Amygdala (tissue), 56 donors: ENCODE measurements at regions not wholly inside any gene's neighbourhood (a gene's known extent, or its start where the extent isn't known, plus 50 kb on each side); places are given as distances from the start of the nearest gene placed in this dataset.

Source experiments
- DNase-seq, 56 donors: peaks; one replicate each; lab custom pipeline; 2025; lab: John Stamatoyannopoulos, UW

- no peak for DNase-seq
Measured at GRCh38 chr9:103734471-103734870, 359.6 kb upstream of the SMC2 start.

- no peak for DNase-seq
Measured at GRCh38 chr9:103755441-103755840, 338.7 kb upstream of the SMC2 start.

GRCh38 chr9:103755986-103756385 lies 338.1 kb upstream of the SMC2 start:
- no peak for DNase-seq

DNA sequence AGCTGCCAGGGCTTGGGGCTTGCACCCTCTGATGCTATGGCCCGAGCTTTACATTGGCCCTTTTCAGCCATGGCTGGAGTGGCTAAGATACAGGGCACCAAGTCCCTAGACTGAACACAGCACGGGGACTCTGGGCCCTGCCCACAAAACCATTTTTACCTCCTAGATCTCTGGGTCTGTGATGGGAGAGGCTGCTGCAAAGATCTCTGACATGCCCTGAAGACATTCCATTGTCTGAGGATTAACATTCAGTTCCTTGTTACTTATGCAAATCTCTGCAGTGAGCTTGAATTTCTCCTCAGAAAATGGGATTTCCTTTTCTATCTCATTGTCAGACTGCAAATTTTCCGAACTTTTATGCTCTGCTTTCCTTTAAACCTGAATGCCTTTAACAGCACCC lies 337.0 kb upstream of the SMC2 start:
- no peak for DNase-seq

DNA sequence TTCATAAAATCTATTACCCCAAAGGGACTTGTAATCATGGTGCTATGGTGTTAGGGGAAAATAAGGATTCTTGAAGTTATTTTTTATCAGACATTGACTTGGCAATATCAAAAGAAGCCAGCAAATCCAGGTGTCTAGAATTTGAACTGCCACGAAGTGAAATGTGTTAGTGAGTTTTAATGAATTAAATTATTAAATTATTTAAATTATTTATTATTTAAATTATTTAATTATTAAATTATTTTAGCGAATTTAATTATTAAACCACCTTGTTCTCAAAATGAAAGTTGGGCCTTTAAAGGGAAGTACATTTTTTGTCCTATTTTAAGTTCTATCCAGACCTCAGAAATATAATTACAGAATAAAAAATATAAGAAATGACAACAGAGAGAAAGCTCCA lies 332.6 kb upstream of the SMC2 start:
- no peak for DNase-seq

- DNase-seq = no peak
Measured at GRCh38 chr9:103789686-103790085, 304.4 kb upstream of the SMC2 start.

GRCh38 chr9:103798620-103799019 lies 295.5 kb upstream of the SMC2 start:
- DNase-seq = no peak

GRCh38 chr9:103799959-103800358 lies 294.1 kb upstream of the SMC2 start:
- no peak for DNase-seq

DNA sequence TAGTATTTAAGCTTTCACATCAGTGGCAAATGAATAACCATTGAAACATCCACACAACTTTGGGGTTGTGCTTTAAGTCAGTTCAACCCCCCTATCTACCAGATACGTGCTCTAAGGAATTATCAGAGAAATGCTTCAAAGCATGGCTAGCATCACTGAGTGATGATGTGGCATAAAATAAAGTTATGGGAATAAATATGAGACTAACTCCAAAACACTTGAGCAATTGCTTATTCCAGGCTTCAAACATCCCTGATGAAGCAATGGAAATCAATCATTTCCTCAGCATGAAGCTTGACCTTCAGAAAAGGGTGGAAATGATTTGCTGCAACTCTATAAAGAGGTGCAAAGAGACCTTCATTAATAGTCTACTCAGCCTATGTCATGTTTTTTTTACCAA lies 292.0 kb upstream of the SMC2 start:
- DNase-seq = no peak

GRCh38 chr9:103803245-103803644 lies 290.9 kb upstream of the SMC2 start:
- no peak for DNase-seq

- no peak for DNase-seq
Measured at GRCh38 chr9:103804077-103804735, 289.9 kb upstream of the SMC2 start.

DNA sequence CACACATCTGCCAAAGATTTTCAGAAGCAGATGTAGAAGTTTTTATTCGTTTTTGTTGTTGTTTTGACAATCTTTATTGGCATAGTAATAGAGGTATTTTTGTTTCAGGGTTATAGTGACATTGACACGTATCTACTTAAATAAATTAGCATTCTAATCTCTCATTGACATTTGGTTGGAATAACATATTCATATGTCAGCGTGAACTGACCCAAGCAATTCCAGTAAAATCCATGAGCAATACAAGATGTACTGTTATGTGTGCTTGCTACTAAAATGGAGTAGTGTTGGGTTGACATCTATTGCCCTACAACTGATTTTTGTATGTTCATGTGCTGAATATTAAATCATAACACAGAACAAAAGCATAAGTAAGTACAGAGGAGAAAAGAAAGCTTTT lies 284.4 kb upstream of the SMC2 start:
- no peak for DNase-seq

GRCh38 chr9:103811462-103811861 lies 282.6 kb upstream of the SMC2 start:
- no peak for DNase-seq

GRCh38 chr9:103816146-103816545 lies 278.0 kb upstream of the SMC2 start:
- DNase-seq = no peak

GRCh38 chr9:103819936-103820335 lies 274.2 kb upstream of the SMC2 start:
- DNase-seq = no peak

- DNase-seq = no peak
Measured at GRCh38 chr9:103821115-103821514, 273.0 kb upstream of the SMC2 start.

- no peak for DNase-seq
Measured at GRCh38 chr9:103837940-103838339, 256.2 kb upstream of the SMC2 start.

DNA sequence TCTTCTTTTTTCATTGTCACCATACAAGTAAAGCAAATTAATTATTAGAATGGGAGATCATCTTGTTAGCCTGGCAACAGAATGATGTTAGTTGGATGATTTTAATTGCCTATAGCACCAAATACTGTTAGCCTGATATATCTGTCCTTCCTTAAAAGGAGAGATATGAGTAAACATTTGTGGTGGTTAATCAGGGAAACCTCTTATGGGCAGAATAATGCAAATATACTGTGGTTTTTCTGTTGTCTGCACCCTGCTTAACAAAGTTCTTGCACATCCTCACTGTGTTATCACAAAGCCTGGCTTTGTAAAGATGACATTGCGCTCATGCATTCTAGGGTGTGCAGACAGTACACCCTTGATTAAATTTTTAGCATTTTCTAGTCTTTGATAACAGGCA lies 254.9 kb upstream of the SMC2 start:
- no peak for DNase-seq

DNA sequence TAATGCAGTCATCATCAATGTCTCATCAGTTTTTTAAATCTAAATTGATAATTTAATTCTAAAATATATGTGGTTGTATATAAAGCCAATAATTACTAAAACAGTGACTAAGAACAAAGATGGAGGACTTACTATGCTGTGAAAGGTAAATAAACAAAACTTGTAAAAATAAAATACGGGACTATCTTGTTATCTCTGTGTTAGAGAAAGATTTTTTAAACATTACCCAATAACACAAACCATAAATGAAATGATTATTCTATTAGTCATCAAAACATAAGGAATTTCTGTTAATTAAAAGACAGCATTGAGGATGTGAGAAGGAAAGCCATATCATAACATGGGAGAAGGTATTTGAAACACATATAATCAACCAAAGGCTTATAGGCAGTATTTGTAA lies 226.2 kb upstream of the SMC2 start:
- DNase-seq = no peak

DNA sequence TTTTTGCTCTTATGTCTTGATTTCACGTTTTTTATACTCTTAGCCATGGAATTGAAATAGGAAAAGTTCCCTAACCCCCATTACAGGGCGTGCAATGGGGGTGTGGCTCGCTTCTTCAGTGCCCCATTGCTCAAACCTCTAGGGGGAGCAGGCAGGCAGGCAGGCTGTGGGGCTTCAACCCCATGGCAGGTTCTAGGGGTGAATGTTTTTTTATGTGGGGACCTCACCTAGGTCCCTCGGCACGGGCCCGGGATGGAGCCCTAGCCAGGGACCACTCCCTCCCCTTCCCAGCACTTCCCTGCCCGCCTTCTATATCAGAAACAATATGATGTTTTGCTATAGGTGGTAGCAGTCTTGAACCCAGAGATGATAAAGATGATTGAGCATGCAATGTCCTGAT lies 221.3 kb upstream of the SMC2 start:
- DNase-seq = no peak

GRCh38 chr9:103881419-103881818 lies 212.7 kb upstream of the SMC2 start:
- DNase-seq = no peak

DNA sequence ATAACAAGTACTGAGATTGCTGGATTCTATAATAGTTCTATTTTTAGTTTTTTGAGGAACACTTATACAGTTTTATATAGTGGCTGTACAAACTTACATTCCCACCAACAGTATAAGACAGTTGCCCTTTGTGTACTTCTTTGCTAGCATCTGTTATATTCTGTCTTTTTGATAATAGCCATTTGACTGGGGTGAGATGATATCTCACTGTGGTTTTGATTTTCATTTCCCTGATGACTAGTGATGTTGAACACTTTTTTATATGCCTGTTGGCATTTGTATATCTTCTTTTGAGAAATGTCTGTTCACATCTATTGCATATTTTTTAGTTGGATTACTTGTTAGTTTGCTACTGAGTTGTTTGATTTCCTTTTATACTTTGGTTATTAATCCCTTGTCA lies 204.1 kb upstream of the SMC2 start:
- no peak for DNase-seq

GRCh38 chr9:103894184-103894583 lies 199.9 kb upstream of the SMC2 start:
- DNase-seq = no peak
